Activated CD8-positive, alpha-beta memory T cell treated with anti-CD3 and anti-CD28 coated beads for 24 hours (primary cell): ENCODE measurements at regions not wholly inside any gene's neighbourhood (a gene's known extent, or its start where the extent isn't known, plus 50 kb on each side); places are given as distances from the start of the nearest gene placed in this dataset.
"Not testable (repeated sequence)": the region's sequence is repeated elsewhere in the genome, so short reads cannot be mapped to it uniquely, and the experiment has no call there.

Experiments used
- DNase-seq: peaks from one replicate; pipeline ENCODE4 v3.0.0-alpha.2; 2020

- no peak for DNase-seq
These were observed 410.7 kb downstream of the LTN1 start for GRCh38 chr21:28581976-28582375.

GRCh38 chr21:28581311-28581731, 411.4 kb downstream of the LTN1 start:
- DNase-seq = not testable (repeated sequence)

DNA sequence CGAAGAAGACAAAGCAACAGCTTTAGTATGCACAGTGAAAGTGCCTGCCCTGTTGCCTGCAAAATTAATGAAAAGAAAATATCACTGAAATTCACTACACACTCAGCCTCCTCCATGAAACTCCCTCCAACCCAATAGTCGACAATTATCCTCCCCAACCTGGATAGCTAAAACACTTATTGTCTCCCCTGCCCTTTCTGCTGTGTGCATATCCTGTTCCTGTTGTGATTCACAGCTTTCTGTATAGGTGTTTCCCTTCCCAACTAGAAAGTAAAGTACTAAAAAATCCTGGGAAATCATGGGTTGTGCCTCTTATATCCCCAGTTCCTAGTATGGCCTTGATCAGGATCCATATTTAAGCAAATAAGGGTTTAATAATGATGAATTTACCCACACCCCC, 412.1 kb downstream of the LTN1 start:
- no peak for DNase-seq

- no peak for DNase-seq
These were observed 412.6 kb downstream of the LTN1 start for GRCh38 chr21:28579986-28580550.

- no peak for DNase-seq
These were observed 424.0 kb downstream of the LTN1 start for GRCh38 chr21:28568692-28569091.

GRCh38 chr21:28563933-28564332, 428.7 kb downstream of the LTN1 start:
- not testable (repeated sequence) for DNase-seq

DNA sequence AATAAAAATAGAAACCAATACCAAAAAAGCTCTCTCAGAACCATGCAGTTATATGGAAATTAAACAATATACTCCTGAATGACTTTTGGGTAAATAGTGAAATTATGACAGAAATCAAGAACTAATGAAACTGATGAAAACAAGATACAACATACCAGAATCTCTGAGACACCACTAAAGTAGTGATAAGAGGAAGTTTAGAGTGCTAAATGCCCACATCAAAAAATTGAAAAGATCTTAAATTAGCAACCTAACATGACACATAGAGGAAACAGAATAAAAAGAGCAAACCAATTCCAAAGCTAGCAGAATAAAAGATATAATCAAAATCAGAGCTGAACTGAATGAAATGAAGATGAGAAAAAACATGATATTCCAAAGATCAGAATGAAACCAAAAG, 430.9 kb downstream of the LTN1 start:
- DNase-seq = no peak

- no peak for DNase-seq
These were observed 437.8 kb downstream of the LTN1 start for GRCh38 chr21:28554660-28555475.

DNA sequence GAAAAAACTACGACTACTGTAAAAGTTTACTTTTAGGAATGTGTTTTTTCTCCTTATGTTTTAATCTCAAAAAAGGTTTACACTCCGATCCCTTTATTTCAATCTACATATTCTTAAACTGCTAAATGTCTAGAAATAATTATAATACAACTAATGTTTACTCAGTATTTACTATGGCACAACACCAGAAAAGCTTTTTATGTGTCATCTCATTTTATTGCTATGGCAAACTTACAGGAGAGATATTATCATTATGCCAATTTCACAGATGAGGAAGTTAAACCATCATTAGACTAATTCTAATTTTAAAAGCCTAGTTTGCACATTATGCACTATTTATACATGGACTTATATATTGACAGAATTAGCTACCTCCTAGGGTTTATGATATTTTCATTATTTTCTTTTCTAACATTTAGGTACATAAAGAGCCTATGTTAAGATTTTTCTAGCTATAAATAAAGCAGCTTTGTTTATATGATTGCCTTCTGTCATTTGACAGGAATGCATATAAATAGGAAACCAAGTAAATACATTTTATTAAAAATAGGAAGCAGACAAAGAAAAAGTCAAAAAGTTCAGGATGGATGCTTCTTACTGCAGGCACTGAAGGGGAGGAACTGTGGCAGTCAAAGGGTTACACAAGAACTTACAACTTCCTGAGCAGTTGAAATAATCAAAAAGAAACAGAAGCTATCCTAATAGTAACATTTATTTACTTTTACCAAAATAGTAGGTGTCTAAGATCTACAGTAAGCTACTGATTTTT, 442.4 kb downstream of the LTN1 start:
- DNase-seq = no peak

DNA sequence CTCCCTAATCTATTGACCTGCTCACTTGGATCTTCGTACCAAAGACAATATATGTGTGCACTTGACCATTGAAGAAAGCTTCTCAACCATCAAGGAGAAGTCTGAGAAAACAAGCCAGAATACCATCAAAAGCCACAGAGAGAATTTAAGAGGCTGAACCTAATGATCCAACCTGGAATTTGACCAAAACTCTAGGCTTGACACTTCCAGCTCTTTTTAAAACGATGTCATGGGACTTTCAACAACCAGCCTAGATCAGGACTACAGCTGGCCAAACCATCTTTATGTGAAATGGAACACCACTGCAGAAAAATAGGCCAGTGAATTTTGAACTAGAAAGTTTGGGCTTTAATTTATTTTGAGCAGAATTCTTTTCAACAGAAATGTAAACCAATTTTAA, 444.4 kb downstream of the LTN1 start:
- DNase-seq = no peak

- no peak for DNase-seq
These were observed 444.9 kb downstream of the LTN1 start for GRCh38 chr21:28547766-28548165.

GRCh38 chr21:28543975-28544374, 448.7 kb downstream of the LTN1 start:
- DNase-seq = no peak

GRCh38 chr21:28541371-28542112, 451.1 kb downstream of the LTN1 start:
- no peak for DNase-seq

DNA sequence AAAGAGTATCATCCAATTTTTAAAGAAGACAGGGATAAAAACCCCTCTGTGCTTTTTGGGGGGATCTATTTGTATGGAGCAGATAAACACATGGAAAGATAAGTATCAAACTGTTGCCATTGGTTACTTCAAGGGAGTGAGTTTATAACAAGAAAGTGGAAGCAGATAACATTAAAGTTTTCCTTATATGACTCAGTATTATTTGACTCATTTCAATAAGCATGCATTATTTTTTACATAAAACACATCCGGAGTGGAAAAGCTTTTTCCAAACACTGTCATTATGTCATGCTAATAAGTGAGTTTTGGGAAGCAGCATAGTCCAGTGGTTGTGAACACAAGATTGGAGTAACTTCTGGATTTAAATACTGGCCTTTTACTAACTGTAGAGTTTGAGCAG, 452.2 kb downstream of the LTN1 start:
- no peak for DNase-seq

GRCh38 chr21:28539623-28539988, 453.1 kb downstream of the LTN1 start:
- no peak for DNase-seq

- DNase-seq = no peak
These were observed 453.6 kb downstream of the LTN1 start for GRCh38 chr21:28538987-28539622.

- no peak for DNase-seq
These were observed 455.2 kb downstream of the LTN1 start for GRCh38 chr21:28537371-28538079.

GRCh38 chr21:28532446-28532845, 460.2 kb downstream of the LTN1 start:
- no peak for DNase-seq

GRCh38 chr21:28523367-28523766, 469.3 kb downstream of the LTN1 start:
- DNase-seq = no peak

GRCh38 chr21:28522014-28522799, 470.5 kb downstream of the LTN1 start:
- no peak for DNase-seq

- no peak for DNase-seq
These were observed 474.0 kb downstream of the LTN1 start for GRCh38 chr21:28518630-28519029.
